GM23338 (cell line): ENCODE measurements at regions not wholly inside any gene's neighbourhood (a gene's known extent, or its start where the extent isn't known, plus 50 kb on each side); places are given as distances from the start of the nearest gene placed in this dataset.

ENCODE experiments used
- ATAC-seq: fragments of 200-7000 bp; cut with Tn5 transposase; 3 replicates; pipeline ENCODE4 v1.9.1; 2020
- DNase-seq: peaks from one replicate; pipeline ENCODE4 v3.0.0-alpha.2; 2015; ENCODE audit warnings: low spot score
- H2AFZ ChIP-seq: fragments of 200-600 bp; sonication (generic); 2 replicates; pipeline ENCODE4 v1.8.0; 2016; ENCODE audit warnings: antibody characterized with exemption, mild to moderate bottlenecking, moderate library complexity
- H3F3A ChIP-seq: fragments of 200-600 bp; sonication (generic); replicated peaks from 2 replicates; pipeline ENCODE4 v1.8.0; 2017; ENCODE audit warnings: antibody characterized with exemption, mixed run types, low read depth
- H3K27ac ChIP-seq: fragments of 200-600 bp; sonication (generic); 2 replicates; pipeline ENCODE4 v1.6.1; 2016; ENCODE audit warnings: low read depth
- H3K27me3 ChIP-seq: fragments of 200-600 bp; sonication (generic); 2 replicates; pipeline ENCODE4 v1.8.0; 2016; ENCODE audit warnings: mild to moderate bottlenecking, mixed run types, moderate library complexity; ENCODE audit not compliant: insufficient read depth
- H3K36me3 ChIP-seq: fragments of 200-600 bp; sonication (generic); 2 replicates; pipeline ENCODE4 v1.8.0; 2016; ENCODE audit warnings: mild to moderate bottlenecking; ENCODE audit not compliant: insufficient read depth
- H3K4me1 ChIP-seq: fragments of 200-600 bp; sonication (generic); 2 replicates; pipeline ENCODE4 v1.8.0; 2016; ENCODE audit warnings: mild to moderate bottlenecking, moderate library complexity; ENCODE audit not compliant: insufficient read depth
- H3K4me2 ChIP-seq: fragments of 200-600 bp; sonication (generic); 2 replicates; pipeline ENCODE4 v1.7.1; 2017; ENCODE audit warnings: mixed run types
- H3K4me3 ChIP-seq: fragments of 200-600 bp; sonication (generic); 2 replicates; pipeline ENCODE4 v1.6.1; 2016; ENCODE audit warnings: mixed run types
- H3K79me2 ChIP-seq: fragments of 200-600 bp; sonication (generic); replicated peaks from 2 replicates; pipeline ENCODE4 v1.8.0; 2017; ENCODE audit warnings: mild to moderate bottlenecking; ENCODE audit not compliant: insufficient read depth
- H3K9me2 ChIP-seq: fragments of 200-600 bp; sonication (generic); 2 replicates; pipeline ENCODE4 v1.8.0; 2017; ENCODE audit not compliant: insufficient read depth
- H4K20me1 ChIP-seq: fragments of 200-600 bp; sonication (generic); replicated peaks from 2 replicates; pipeline ENCODE4 v1.8.0; 2017; ENCODE audit warnings: mild to moderate bottlenecking; ENCODE audit not compliant: insufficient read depth
- H3K27ac Mint-ChIP-seq: 2 replicates; pipeline ENCODE4 v1.8.0; 2020; ENCODE audit warnings: inconsistent platforms, mild to moderate bottlenecking, moderate library complexity, mixed read lengths
- H3K27me3 Mint-ChIP-seq: 3 replicates; pipeline ENCODE4 v1.8.0; 2022; ENCODE audit warnings: low read depth, mild to moderate bottlenecking, moderate library complexity, mixed read lengths, inconsistent platforms; ENCODE audit not compliant: insufficient read depth, poor library complexity
- H3K36me3 Mint-ChIP-seq: 3 replicates; pipeline ENCODE4 v1.8.0; 2021; ENCODE audit warnings: low read depth, mild to moderate bottlenecking, inconsistent platforms, moderate library complexity, mixed read lengths
- H3K4me1 Mint-ChIP-seq: 3 replicates; pipeline ENCODE4 v1.8.0; 2020; ENCODE audit warnings: mild to moderate bottlenecking, inconsistent platforms, mixed read lengths
- H3K4me3 Mint-ChIP-seq: 3 replicates; pipeline ENCODE4 v1.8.0; 2021; ENCODE audit warnings: moderate library complexity, mild to moderate bottlenecking, inconsistent platforms, mixed read lengths
- H3K9me3 Mint-ChIP-seq: 3 replicates; pipeline ENCODE4 v1.8.0; 2020; ENCODE audit warnings: moderate library complexity, mild to moderate bottlenecking, inconsistent platforms, mixed read lengths
- CREB1 ChIP-seq: fragments of 250-450 bp; sonication (Bioruptor Pico); IDR thresholded peaks from 2 replicates; pipeline ENCODE4 v1.5.0; 2020; ENCODE audit warnings: low read depth, mild to moderate bottlenecking, moderate library complexity
- EZH2 ChIP-seq: fragments of 200-600 bp; sonication (generic); IDR thresholded peaks from one replicate; pipeline ENCODE4 v1.8.0; 2017; ENCODE audit warnings: antibody characterized with exemption, mild to moderate bottlenecking, low read depth; ENCODE audit not compliant: unreplicated experiment
- EZH2phosphoT487 ChIP-seq: fragments of 200-600 bp; sonication (generic); IDR thresholded peaks from one replicate; pipeline ENCODE4 v1.8.1; 2018; ENCODE audit warnings: antibody characterized with exemption; ENCODE audit not compliant: unreplicated experiment
- JUNB ChIP-seq: IDR thresholded peaks from one replicate; pipeline ENCODE4 v1.6.1; 2016; ENCODE audit warnings: antibody characterized with exemption; ENCODE audit not compliant: unreplicated experiment
- NANOG ChIP-seq: IDR thresholded peaks from 2 replicates; pipeline ENCODE4 v1.6.1; 2016; ENCODE audit warnings: antibody characterized with exemption, borderline replicate concordance
- POLR2AphosphoS5 ChIP-seq: IDR thresholded peaks from 2 replicates; pipeline ENCODE4 v1.6.1; 2016; ENCODE audit warnings: antibody characterized with exemption, low read depth
- STAT1 ChIP-seq: IDR thresholded peaks from one replicate; pipeline ENCODE4 v1.6.1; 2016; ENCODE audit warnings: antibody characterized with exemption; ENCODE audit not compliant: unreplicated experiment
- ZNF114 ChIP-seq: fragments of 250-450 bp; sonication (Bioruptor Pico); IDR thresholded peaks from 2 replicates; pipeline ENCODE4 v1.5.0; 2020; ENCODE audit warnings: mild to moderate bottlenecking, moderate library complexity
- ZNF331 ChIP-seq: fragments of 250-450 bp; sonication (Bioruptor Pico); IDR thresholded peaks from 2 replicates; pipeline ENCODE4 v1.5.0; 2020; ENCODE audit warnings: low read depth, mild to moderate bottlenecking, moderate library complexity
- TF ChIP-seq, protein P1 (sequence below): IDR thresholded peaks from 2 replicates; pipeline ENCODE4 v1.6.1; 2016; ENCODE audit warnings: antibody characterized with exemption
- TF ChIP-seq, protein P2 (sequence below): fragments of 250-450 bp; sonication (Bioruptor Pico); IDR thresholded peaks from 2 replicates; pipeline ENCODE4 v1.5.0; 2020; ENCODE audit warnings: mild to moderate bottlenecking, moderate library complexity
- TF ChIP-seq, protein P3 (sequence below), 2 experiments: fragments of 200-600 bp in 1 of 2; sonication (generic) in 1 of 2; conservative IDR thresholded peaks; 2 replicates each; pipeline versions ENCODE4 v1.5.1 to v1.6.1; 2016 to 2017; ENCODE audit warnings: antibody characterized with exemption in 2 of 2, low read depth in 2 of 2, mild to moderate bottlenecking in 2 of 2, moderate library complexity in 1 of 2
- TF ChIP-seq, protein P4 (sequence below): IDR thresholded peaks from one replicate; pipeline ENCODE4 v1.6.1; 2018; ENCODE audit warnings: antibody characterized with exemption; ENCODE audit not compliant: unreplicated experiment

DNA sequence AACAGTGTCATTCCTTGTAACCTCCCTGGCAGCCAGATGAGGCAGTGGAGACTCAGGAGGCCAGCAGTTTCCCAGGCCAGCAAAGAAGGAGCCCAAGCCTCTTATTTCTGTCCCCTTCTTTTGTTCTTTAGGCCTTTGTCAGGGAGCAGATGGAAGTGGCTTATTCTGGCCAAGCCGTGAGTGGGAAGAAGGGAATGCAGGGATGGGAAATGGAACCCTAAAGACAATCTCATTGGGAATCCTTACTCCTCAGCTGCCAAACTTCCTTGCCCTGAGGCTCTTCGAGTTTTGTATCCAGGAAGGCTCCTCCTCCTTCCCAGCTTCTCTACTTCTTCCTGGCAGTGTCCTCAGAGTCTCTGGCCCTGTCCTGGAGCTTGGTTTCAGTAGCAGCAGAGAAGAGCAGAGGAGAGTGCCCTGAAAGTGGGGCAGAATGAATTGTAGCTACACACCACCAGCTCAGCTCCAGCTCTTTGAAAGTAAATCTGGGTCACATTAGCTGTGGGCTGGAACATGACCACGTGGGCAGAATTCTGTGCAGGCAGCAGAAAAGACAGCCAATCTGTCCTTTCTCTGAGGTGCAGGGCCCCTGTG, 63.9 kb downstream of the NDUFS5 start:
- ATAC-seq (peak; percentile 37), DNase-seq (no peak)
- H3K36me3 ChIP-seq, result no peaks in the 10 kb centered on the region
- H3K9me2 ChIP-seq, result no peaks in the 10 kb centered on the region
- TF ChIP-seq NANOG, result no peak
- TF ChIP-seq CREB1 (CRISPR knock-in tag), result no peak
- TF ChIP-seq JUNB, result no peak
- no peak for TF ChIP-seq ZNF331 (CRISPR knock-in tag)
- no peak for TF ChIP-seq EZH2phosphoT487
- TF ChIP-seq ZNF114 (CRISPR knock-in tag), result no peak
- TF ChIP-seq, protein P1, sequence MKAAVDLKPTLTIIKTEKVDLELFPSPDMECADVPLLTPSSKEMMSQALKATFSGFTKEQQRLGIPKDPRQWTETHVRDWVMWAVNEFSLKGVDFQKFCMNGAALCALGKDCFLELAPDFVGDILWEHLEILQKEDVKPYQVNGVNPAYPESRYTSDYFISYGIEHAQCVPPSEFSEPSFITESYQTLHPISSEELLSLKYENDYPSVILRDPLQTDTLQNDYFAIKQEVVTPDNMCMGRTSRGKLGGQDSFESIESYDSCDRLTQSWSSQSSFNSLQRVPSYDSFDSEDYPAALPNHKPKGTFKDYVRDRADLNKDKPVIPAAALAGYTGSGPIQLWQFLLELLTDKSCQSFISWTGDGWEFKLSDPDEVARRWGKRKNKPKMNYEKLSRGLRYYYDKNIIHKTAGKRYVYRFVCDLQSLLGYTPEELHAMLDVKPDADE, result no peak
- TF ChIP-seq, protein P2, sequence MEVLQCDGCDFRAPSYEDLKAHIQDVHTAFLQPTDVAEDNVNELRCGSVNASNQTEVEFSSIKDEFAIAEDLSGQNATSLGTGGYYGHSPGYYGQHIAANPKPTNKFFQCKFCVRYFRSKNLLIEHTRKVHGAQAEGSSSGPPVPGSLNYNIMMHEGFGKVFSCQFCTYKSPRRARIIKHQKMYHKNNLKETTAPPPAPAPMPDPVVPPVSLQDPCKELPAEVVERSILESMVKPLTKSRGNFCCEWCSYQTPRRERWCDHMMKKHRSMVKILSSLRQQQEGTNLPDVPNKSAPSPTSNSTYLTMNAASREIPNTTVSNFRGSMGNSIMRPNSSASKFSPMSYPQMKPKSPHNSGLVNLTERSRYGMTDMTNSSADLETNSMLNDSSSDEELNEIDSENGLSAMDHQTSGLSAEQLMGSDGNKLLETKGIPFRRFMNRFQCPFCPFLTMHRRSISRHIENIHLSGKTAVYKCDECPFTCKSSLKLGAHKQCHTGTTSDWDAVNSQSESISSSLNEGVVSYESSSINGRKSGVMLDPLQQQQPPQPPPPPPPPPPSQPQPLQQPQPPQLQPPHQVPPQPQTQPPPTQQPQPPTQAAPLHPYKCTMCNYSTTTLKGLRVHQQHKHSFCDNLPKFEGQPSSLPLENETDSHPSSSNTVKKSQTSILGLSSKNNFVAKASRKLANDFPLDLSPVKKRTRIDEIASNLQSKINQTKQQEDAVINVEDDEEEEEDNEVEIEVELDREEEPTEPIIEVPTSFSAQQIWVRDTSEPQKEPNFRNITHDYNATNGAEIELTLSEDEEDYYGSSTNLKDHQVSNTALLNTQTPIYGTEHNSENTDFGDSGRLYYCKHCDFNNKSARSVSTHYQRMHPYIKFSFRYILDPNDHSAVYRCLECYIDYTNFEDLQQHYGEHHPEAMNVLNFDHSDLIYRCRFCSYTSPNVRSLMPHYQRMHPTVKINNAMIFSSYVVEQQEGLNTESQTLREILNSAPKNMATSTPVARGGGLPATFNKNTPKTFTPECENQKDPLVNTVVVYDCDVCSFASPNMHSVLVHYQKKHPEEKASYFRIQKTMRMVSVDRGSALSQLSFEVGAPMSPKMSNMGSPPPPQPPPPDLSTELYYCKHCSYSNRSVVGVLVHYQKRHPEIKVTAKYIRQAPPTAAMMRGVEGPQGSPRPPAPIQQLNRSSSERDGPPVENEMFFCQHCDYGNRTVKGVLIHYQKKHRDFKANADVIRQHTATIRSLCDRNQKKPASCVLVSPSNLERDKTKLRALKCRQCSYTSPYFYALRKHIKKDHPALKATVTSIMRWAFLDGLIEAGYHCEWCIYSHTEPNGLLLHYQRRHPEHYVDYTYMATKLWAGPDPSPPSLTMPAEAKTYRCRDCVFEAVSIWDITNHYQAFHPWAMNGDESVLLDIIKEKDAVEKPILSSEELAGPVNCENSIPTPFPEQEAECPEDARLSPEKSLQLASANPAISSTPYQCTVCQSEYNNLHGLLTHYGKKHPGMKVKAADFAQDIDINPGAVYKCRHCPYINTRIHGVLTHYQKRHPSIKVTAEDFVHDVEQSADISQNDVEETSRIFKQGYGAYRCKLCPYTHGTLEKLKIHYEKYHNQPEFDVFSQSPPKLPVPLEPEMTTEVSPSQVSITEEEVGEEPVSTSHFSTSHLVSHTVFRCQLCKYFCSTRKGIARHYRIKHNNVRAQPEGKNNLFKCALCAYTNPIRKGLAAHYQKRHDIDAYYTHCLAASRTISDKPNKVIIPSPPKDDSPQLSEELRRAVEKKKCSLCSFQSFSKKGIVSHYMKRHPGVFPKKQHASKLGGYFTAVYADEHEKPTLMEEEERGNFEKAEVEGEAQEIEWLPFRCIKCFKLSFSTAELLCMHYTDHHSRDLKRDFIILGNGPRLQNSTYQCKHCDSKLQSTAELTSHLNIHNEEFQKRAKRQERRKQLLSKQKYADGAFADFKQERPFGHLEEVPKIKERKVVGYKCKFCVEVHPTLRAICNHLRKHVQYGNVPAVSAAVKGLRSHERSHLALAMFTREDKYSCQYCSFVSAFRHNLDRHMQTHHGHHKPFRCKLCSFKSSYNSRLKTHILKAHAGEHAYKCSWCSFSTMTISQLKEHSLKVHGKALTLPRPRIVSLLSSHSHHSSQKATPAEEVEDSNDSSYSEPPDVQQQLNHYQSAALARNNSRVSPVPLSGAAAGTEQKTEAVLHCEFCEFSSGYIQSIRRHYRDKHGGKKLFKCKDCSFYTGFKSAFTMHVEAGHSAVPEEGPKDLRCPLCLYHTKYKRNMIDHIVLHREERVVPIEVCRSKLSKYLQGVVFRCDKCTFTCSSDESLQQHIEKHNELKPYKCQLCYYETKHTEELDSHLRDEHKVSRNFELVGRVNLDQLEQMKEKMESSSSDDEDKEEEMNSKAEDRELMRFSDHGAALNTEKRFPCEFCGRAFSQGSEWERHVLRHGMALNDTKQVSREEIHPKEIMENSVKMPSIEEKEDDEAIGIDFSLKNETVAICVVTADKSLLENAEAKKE (CRISPR knock-in tag), result no peak
- TF ChIP-seq, protein P3, sequence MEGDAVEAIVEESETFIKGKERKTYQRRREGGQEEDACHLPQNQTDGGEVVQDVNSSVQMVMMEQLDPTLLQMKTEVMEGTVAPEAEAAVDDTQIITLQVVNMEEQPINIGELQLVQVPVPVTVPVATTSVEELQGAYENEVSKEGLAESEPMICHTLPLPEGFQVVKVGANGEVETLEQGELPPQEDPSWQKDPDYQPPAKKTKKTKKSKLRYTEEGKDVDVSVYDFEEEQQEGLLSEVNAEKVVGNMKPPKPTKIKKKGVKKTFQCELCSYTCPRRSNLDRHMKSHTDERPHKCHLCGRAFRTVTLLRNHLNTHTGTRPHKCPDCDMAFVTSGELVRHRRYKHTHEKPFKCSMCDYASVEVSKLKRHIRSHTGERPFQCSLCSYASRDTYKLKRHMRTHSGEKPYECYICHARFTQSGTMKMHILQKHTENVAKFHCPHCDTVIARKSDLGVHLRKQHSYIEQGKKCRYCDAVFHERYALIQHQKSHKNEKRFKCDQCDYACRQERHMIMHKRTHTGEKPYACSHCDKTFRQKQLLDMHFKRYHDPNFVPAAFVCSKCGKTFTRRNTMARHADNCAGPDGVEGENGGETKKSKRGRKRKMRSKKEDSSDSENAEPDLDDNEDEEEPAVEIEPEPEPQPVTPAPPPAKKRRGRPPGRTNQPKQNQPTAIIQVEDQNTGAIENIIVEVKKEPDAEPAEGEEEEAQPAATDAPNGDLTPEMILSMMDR (conservative IDR thresholded peaks at IDR 0.05; ENCODE audit: low read depth in 2 of 2), result no peak
- TF ChIP-seq, protein P4, sequence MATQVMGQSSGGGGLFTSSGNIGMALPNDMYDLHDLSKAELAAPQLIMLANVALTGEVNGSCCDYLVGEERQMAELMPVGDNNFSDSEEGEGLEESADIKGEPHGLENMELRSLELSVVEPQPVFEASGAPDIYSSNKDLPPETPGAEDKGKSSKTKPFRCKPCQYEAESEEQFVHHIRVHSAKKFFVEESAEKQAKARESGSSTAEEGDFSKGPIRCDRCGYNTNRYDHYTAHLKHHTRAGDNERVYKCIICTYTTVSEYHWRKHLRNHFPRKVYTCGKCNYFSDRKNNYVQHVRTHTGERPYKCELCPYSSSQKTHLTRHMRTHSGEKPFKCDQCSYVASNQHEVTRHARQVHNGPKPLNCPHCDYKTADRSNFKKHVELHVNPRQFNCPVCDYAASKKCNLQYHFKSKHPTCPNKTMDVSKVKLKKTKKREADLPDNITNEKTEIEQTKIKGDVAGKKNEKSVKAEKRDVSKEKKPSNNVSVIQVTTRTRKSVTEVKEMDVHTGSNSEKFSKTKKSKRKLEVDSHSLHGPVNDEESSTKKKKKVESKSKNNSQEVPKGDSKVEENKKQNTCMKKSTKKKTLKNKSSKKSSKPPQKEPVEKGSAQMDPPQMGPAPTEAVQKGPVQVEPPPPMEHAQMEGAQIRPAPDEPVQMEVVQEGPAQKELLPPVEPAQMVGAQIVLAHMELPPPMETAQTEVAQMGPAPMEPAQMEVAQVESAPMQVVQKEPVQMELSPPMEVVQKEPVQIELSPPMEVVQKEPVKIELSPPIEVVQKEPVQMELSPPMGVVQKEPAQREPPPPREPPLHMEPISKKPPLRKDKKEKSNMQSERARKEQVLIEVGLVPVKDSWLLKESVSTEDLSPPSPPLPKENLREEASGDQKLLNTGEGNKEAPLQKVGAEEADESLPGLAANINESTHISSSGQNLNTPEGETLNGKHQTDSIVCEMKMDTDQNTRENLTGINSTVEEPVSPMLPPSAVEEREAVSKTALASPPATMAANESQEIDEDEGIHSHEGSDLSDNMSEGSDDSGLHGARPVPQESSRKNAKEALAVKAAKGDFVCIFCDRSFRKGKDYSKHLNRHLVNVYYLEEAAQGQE, result no peak
- TF ChIP-seq EZH2, result no peak
- TF ChIP-seq POLR2AphosphoS5, result no peak
- TF ChIP-seq STAT1, result no peak
- no peak overlapping the region for H2AFZ ChIP-seq
- Mint-ChIP-seq H3K27me3 (peaks cover 5% of the 10 kb centered on the region), H3K4me1 (peaks cover 15% of the 10 kb centered on the region), H3K4me3 (no peak overlapping the region), H3K27ac (no peak overlapping the region), H3K36me3 (peaks cover 3% of the 10 kb centered on the region; the same call in 1 of the 3 replicates), H3K9me3 (no peaks in the 10 kb centered on the region; the same call in 2 of the 3 replicates)
- no peak overlapping the region for H3K4me3 ChIP-seq
- no peak overlapping the region for H3K4me2 ChIP-seq
- H3F3A ChIP-seq, result 0 out of 2 replicates have a peak, but pooled peaks cover 4% of the 10 kb centered on the region
- H3K4me1 ChIP-seq, result no peaks in the 10 kb centered on the region
- no peaks in the 10 kb centered on the region for H3K27me3 ChIP-seq
- no peaks in the 10 kb centered on the region for H3K79me2 ChIP-seq
- no peak overlapping the region for H3K27ac ChIP-seq
- H4K20me1 ChIP-seq, result no peaks in the 10 kb centered on the region
